NCI-H82 (cell line): ENCODE measurements at regions not wholly inside any gene's neighbourhood (a gene's known extent, or its start where the extent isn't known, plus 50 kb on each side); places are given as distances from the start of the nearest gene placed in this dataset.
"Not testable (repeated sequence)": the region's sequence is repeated elsewhere in the genome, so short reads cannot be mapped to it uniquely, and the experiment has no call there.

Experiments
- DNase-seq: peaks from one replicate; lab custom pipeline; 2025; lab: John Stamatoyannopoulos, UW

GRCh38 chr16:35102780-35103403 lies 1643.5 kb downstream of the TP53TG3F start:
- DNase-seq = peak; percentile 75

GRCh38 chr16:35111772-35112171 lies 1652.4 kb downstream of the TP53TG3F start:
- not testable (repeated sequence) for DNase-seq

- peak; percentile 74 for DNase-seq
Observed at GRCh38 chr16:35131429-35131828, 1672.0 kb downstream of the TP53TG3F start.

- DNase-seq = no peak
Observed at GRCh38 chr16:35134471-35134870, 1675.1 kb downstream of the TP53TG3F start.

- DNase-seq = no peak
Observed at GRCh38 chr16:35140293-35140986, 1681.0 kb downstream of the TP53TG3F start.

- DNase-seq = no peak
Observed at GRCh38 chr16:35141303-35141702, 1681.9 kb downstream of the TP53TG3F start.

GRCh38 chr16:35142147-35142808 lies 1682.9 kb downstream of the TP53TG3F start:
- DNase-seq = no peak

- no peak for DNase-seq
Observed at GRCh38 chr16:35142809-35143192, 1683.4 kb downstream of the TP53TG3F start.

GRCh38 chr16:35144212-35144932 lies 1685.0 kb downstream of the TP53TG3F start:
- DNase-seq = no peak

GRCh38 chr16:35146031-35146710 lies 1686.8 kb downstream of the TP53TG3F start:
- no peak for DNase-seq

- DNase-seq = no peak
Observed at GRCh38 chr16:35146723-35147458, 1687.5 kb downstream of the TP53TG3F start.

GRCh38 chr16:35147556-35148504 lies 1688.4 kb downstream of the TP53TG3F start:
- no peak for DNase-seq

GRCh38 chr16:35148748-35149147 lies 1689.3 kb downstream of the TP53TG3F start:
- no peak for DNase-seq

- DNase-seq = no peak
Observed at GRCh38 chr16:35149550-35149949, 1690.1 kb downstream of the TP53TG3F start.

GRCh38 chr16:35150805-35151312 lies 1691.4 kb downstream of the TP53TG3F start:
- DNase-seq = no peak

- DNase-seq = no peak
Observed at GRCh38 chr16:35152067-35152627, 1692.7 kb downstream of the TP53TG3F start.

- no peak for DNase-seq
Observed at GRCh38 chr16:35154627-35155026, 1695.2 kb downstream of the TP53TG3F start.

- not testable (repeated sequence) for DNase-seq
Observed at GRCh38 chr16:35157549-35157948, 1698.1 kb downstream of the TP53TG3F start.

GRCh38 chr16:35169324-35169723 lies 1709.9 kb downstream of the TP53TG3F start:
- not testable (repeated sequence) for DNase-seq
